HG02588 (cell line): ENCODE measurements at regions not wholly inside any gene's neighbourhood (a gene's known extent, or its start where the extent isn't known, plus 50 kb on each side); places are given as distances from the start of the nearest gene placed in this dataset.
"Not testable (repeated sequence)": the region's sequence is repeated elsewhere in the genome, so short reads cannot be mapped to it uniquely, and the experiment has no call there.

Experiments
- ATAC-seq: cut with Tn5 transposase; IDR thresholded peaks from one replicate; pipeline ENCODE4 v1.9.1; 2021; ENCODE audit warnings: mild to moderate bottlenecking, moderate library complexity; ENCODE audit not compliant: unreplicated experiment

DNA sequence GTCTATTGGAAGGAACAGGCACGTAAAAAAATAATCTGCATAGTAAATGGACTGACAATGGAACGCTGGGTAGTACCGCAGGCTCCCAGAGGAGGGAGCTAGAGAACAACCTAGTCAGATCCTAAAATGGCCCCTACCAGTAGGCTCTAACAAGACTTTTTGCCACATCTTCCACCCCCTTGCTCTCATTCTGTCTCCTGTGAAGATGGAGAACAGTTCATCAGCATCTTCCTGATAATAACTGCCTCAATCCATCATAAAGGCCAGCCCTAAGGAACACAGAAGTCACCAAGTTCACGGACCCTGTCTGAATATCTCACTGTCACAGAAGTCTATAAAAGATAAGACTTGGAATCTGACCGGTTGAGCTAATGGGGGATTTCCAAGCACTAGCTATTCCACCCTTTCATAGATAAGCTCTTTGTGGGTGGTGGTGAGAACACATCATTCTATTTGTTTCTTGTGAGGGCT lies 133.4 kb downstream of the SLC1A3 start:
- no peak for ATAC-seq

DNA sequence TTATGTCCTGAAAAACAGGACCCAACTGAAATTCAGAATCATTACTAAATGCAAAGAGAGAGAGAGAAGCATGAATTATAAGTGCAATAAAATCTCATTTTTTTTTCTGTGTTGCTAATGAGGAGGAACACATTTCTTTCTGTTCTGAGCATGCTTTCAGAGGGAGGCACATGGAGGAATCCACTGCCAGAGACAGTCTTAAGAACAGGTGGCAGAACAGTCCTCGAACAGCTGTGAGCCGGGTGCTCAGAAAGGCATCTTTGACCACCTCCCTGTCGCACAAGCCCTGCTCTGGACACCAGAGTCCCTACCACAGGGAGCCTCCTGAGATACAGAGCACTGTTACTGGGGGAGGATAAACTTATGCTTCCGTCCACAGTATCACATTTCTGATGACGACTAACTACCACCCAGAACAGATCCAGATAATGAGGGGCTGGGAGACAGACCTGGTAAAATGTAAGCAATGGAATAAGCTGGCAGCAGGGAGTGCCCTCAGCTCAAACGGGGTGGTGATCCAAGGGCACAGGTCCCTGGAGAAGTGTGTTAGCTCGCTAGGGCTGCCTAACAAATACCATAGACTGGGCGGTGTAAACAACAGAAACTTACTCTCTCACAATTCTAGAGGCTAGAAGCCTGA lies 134.0 kb downstream of the SLC1A3 start:
- ATAC-seq, result no peak

DNA sequence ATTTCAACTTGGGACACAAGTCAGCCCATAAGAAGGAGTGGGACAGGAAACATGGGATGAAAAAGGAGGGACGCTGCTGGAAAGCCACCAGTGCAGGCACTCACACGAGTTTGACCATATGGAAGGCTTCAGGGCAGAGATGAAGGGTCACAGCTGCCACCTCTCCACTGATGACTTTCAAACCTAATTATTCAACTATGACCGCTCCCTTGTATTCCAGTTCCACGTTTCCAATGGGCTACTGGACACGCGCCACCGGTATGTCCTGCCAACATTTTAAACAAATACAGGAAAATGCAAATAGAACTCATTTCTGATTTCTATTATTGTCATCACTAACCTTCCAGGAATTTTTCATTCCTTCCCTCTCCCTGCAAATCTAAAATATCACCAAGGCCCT lies 134.7 kb downstream of the SLC1A3 start:
- no peak for ATAC-seq

DNA sequence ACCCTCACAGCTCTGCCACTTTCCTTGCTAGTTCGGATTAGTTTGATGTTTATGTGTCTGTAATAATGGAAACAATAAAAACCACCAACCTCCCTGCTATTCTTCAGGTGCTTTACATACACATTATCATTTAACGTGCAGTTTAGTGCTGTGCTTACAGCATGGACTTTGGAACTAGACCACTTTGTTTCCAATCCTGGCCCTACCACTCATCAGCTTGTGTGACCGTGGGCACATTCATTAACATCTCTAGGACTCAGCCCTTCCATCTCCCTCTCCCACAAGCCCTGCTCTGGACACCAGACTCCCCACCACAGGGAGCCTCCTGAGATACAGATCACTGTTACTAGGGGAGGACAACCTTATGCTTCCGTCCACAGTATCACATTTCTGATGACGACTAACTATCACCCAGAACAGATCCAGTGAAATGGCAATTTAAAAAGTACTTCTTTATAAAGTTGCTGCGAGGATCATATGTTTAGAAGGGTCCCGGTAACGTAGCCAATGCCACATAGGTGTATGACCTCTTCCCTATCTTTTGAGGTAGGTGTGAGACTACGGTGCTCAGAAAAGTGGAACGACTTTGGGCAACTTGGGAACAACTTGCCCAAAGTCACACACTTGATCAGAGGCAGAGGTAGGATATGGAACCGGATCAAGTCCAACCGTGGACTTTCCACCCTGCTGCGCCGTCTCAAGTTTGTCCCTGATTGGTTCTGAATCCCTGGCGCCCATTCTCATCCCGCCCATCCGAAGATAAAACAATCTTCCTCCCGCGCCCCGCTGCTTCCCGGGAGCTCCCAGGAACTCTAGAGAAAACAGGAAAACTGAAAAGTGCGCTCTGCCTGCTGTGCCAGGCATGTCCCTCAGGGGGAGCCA lies 132.4 kb upstream of the NIPBL start:
- no peak for ATAC-seq

DNA sequence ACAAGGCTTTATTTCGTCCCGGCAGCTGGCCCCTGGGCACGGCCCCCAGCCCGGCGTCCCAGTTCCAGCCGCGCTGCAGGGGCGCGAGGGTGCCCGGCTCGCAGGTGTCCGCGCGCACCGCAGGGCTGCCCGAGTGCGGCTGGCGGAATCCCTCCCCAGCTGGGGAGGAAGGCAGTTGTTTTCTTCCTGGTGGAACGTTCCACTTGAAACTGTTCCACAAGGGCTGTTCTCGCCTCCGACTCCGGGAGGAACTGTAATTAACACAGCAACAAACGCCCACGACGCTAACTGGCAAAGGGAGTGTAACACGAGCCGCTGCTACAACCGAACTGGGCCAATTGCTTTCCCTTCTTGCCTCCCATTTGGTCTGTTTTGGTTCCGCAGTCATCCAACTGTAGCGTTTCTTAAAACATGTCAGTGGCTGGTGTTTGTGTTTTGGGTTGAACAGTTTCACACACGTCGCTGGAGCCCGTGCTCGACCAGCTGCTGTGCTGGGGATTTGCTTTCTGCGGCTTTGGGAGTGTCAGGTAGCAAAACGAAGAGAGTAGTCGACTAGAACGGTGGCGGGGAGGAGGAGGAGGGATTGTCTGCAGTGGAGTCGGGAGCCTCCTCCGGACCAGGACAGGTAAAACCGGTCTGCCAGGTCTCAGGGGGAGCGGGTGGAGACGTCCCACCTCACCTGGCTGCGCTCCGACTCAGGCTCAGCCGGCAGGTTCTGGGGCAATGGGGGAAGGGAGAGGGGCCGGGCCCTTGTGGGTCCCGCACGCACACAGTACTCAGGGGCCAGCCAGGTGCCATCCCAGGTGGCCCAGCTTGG lies 131.6 kb upstream of the NIPBL start:
- peak; percentile 75 for ATAC-seq

DNA sequence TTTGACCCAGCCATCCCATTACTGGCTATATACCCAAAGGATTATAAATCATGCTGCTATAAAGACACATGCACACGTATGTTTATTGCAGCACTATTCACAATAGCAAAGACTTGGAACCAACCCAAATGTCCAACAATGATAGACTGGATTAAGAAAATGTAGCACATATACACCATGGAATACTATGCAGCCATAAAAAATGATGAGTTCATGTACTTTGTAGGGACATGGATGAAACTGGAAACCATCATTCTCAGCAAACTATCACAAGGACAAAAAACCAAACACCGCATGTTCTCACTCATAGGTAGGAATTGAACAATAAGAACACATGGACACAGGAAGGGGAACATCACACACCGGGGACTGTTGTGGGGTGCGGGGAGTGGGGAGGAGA lies 128.8 kb upstream of the NIPBL start:
- ATAC-seq, result not testable (repeated sequence)

DNA sequence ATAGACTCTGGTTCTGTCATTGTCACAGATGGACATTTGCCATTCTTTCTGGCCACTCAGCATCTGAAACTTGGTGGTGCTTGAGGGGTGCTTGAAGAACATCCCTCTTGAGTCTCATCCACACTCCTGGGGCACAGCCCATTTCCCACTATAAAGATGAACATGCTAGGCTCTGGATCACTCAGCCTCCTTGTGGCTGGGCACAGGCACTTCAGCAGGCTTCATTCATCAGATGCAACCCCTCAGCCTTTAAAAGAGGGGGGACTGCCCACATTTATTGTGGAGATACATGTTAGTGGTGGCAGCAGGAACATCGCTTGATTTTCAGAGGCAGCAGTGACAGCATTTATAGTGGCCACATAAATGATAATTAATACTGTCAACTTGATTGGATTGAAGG lies 124.7 kb upstream of the NIPBL start:
- no peak for ATAC-seq

DNA sequence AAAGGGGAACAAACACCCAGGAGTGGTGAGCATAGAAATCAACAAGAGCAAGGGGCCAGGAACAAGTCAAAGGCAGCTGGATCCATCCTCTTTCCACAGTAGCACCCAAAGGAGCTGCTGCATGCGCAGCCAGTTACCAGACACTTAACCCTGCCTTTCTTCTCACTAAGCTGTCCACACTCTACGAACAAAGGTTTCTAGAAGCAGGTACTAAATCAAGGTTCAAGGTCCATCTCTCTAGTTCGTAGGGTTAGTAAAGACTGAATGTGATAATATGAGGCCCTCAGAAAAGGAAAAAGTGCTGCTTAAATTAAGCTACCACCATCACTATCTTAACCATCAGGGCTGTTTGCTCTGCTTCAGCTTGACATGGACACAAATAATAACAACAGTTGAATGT lies 121.2 kb upstream of the NIPBL start:
- no peak for ATAC-seq

DNA sequence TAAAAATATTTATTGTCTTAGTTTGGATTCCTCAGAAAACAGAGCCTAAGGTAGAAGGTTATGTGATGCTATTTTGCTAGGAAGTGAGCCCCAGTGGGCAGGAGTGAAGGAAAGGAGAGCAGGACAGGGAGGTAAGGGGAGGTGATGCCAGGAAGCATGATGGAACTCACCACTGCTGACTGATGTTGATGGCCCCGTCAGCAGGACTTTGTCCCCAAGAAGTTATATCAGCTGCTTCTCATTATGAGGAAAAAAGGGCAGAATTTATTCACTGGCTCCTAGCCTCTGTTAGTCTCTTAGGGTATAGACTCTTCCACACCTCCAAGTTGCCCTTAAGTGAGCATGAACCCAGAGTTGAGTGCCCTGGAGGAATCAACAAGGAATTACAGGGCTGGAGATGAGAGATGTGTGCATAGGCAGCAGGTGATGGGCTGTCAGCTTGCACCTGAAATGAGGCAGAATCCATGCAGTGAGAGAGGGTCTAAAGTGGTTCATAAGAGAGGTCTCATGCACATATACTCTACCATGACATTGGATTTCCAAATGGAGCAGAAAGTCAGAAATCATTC lies 120.6 kb upstream of the NIPBL start:
- no peak for ATAC-seq

DNA sequence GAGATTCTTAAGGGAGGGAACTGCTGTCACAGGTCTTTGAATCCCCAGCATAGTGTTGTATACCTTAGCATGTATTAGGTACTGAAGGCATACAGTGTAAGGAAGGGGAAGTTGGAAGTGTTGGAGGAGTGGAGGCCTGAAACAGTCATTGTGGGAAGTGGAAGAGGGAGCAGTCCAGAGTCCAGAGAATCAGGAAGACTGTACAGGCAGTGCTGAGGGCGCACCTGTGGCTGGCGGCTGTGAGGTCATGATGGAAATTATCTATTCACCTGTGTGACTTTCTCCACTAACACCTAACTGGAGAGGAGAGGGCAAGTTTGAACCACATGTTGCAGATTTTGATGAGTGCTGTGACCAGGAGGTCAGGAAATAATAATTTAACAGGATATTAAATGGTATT lies 119.7 kb upstream of the NIPBL start:
- no peak for ATAC-seq

DNA sequence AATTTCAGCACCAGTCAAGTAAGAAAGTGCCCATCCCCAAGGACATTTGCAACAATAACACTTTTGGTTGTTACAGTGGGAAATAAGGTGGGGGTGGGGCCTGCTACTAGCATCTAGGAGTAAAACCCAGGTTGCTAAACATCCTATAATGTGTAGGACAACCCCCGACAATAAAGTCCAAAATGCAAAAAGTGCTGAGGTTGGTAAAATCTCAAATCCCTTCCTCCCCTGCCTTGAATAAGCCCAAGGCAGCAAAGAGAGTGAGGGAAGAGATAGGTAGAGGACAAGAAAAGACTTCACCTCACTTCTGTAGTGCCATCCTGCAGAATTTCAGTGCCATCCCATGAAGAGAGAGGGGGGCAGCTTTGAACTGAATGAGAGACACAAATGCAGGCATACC lies 117.5 kb upstream of the NIPBL start:
- no peak for ATAC-seq

DNA sequence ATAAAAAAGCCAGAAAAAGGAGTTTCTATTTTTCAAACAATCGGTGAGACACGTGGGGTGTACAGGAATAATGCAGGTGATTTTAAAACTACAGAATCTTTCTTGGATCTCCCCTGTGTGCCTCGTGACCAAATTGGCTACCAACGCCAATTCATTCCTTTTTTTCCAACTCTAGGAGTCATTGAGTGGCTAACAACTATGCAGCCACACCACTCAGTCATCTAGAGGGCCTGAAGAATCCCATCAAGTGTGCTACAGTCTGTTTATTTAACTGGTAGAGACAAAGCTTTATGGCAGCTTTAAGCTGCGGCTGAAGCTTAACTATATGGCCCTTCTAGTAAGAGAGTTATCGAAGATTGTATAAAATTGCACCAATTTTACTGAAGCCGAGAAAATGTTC lies 113.1 kb upstream of the NIPBL start:
- ATAC-seq, result no peak

DNA sequence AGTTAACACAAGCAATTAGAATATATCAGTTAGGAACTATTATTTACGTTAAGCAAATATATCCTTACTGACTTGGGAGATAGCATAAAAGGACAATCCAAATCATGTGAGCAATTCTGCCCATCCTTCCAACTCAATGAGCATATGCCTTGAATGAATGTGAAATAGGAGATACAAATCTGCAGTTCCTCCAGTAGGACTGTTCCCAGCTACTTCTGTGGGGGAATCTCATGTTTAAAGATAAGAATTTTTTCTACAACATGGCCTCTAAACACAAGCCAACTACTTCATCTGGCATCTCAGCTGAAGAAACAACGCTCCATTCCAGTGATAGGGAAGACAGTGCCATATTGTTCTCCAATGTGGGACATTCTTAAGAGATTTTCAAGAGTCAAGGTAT lies 110.7 kb upstream of the NIPBL start:
- ATAC-seq, result no peak

DNA sequence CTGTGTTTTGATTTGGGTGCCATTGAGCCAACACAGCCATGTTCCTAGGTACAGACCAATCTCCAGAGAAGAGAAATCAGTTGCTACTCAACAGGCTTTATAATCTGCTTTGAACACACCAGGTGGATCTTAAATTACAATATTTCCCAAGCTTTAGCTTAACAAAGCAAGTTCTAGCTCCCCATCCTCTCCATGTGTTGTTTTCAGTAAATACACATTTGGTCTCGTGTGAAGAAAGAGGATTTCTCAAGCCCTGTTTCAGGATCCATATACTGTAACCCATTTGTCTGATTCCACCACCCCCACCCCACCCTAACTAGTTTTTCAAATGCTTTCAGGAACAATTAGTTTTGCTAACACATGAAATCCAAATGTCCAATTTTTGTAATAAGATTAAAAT lies 109.6 kb upstream of the NIPBL start:
- ATAC-seq, result no peak

DNA sequence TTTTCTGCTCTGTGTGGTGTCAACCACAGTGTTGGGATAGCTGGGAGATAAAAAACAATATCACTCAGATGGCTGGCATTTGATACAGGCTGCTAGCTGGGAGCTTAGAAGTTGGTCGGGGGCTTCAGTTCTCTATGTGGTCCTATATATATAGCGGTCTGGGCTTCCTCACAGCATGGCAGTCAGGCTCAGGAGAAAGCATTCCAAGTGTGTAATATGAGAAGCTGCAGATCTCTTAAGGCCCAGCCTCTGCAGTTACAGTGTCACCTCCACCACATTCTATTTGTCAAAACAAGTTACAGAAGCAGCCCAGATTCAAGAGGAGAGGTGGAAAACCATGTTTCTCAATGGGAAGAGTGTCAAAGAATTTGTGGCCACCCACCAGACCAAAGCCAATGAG lies 108.1 kb upstream of the NIPBL start:
- no peak for ATAC-seq

DNA sequence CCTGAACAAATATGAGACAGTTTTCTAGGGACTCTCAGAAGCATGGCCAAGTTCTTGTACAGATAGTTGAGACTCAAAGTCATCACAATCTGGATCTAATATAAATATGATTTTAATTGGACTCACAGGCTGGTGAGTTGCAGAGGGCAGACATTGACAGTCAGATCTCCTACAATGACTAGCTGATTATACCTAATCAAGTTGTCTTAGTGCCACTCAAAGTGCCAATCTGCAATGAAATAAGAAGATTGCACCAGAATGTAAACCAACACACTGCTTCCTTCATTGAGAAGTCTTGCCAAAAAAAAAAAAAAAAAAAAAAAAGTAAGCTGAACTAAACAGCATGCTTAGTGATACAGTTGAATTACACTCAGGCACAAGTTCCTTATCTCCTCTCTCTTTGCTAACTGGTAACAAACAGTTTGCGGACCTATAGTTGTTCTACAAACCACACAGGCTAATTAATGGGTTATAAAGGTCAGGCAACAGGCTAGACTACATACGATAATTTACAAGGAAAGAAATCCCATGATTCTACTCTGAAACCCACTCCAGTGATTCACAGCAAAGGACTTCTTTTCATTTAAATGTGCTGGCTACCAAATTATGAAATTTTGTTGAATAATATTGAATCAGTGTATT lies 107.3 kb upstream of the NIPBL start:
- no peak for ATAC-seq

DNA sequence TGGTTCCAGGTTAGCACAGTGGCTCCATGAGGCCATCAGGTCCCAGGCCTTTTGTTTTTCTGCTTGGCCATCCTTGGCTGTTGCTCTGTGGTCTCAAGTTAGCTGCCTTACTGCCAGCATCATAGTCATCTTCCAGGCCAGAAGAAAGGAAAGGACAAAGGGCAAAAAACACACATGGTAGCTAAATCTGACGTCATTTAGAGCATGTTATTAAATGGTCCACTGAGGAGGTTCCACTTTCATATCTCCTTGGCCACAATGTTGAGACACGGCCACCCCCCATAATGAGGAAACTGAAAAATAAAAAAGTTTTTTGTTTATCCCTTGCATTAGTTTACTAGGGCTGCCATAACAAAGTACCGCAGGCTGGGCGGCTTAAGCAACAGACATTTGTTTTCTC lies 106.4 kb upstream of the NIPBL start:
- ATAC-seq, result no peak

DNA sequence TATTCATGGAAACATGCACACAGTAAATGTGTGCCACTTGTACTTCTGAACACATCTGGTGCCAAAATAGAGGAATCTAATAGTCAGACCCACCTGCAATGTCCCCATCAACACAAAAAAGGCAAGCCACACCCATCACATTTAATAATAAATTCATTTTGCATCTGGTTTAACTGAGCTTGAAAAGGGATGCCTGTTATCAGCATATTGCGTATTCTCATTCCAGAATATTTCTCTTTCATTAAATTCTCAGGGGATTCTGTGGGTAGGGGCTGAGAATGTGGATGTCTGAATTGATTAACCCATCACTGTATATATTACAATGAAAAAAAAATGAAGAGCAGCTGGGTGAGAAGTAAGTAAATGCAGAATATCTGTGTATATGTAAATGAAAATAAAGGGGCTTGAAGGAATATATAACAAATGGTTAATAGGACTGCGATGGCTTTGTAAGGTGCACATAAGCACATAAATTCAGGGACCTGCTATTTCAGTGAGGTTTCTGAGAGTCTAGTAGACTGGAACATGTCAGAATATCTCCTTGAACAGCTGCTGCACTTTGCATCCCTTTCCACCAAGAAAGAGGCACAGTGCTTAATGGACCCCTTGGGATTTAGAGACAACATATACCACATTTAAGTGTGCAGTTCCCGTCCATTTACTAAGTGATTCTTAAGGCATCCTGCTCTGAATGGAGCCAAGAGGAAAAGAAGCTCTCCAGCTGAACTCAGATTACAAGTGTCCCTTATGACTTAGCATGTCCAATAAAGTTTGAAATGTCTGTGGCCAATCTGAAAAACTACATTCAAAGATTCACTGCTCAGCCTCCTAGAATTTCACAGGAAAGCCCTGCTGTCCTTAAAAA lies 104.1 kb upstream of the NIPBL start:
- ATAC-seq, result no peak

DNA sequence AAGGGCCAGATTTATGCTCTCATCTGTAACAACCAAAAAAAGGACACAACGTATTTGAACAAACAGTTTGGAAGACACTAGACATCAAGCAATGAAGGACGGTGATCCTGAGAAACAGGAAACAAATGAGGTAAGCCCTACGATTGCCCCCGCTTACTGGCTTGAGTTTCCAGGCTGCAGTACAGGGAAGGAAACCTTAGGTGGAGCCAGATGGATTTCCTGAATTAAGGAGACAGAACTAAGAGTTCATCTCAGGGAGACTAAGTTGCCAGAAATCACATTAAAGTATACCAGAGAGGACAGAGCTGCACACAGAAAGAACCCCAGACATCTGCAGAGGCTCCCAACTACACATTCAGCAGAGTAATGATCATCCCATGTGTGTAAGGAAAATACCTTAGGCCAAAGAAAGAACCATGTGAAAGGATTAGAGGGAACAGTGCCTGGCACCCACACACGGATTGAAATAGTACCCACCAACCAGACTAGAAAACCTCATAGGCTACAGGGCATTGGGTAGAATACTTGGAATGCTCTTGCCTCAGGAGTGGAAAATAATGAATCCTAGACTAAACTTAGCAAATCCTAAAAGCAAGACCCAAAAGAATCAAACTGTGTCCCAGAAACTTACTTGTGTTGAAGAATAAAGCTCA lies 99.3 kb upstream of the NIPBL start:
- ATAC-seq, result no peak
